ENCODE measurements at regions not wholly inside any gene's neighbourhood (a gene's known extent, or its start where the extent isn't known, plus 50 kb on each side); places are given as distances from the start of the nearest gene placed in this dataset.

DNA sequence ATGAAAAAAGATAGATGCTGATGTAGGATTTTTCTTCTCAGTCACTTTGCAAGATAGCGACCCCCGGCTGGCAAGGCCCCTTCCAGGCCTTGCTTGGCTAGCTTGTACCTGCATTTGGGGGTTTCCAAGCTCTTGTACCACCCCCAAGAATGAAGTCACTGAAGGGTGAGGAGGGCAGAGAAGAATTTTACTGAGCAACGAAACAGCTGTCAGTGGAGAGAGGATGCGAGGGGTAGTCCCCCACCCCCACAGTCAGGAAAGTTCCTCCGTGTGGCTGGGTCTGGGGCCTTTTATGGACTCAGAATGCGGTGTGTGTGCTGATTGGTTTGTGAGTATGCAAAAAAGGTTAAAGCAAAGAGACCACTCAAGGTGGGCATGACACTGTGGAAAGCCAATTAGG lies 382.0 kb downstream of the GPD2 start:
- H3K4me1 ChIP-seq (ENCODE audit: control insufficient read depth, insufficient read depth, low read length): no peaks in the 10 kb centered on the region
- in situ Hi-C loops (cut with HindIII; ENCODE audit: low pct_unique_long_range_greater_than_20kb, low sequenced_read_pairs): no loop called here
- DNase-seq (ENCODE audit: low read depth, low spot score) (no peak), ATAC-seq (no peak)
- no peak overlapping the region for H3K27ac ChIP-seq (ENCODE audit: low read length)
- TF ChIP-seq POLR2AphosphoS5 (IDR thresholded peaks at IDR 0.05; ENCODE audit: low read depth, low read length) (no peak), TCF7L2 (IDR thresholded peaks at IDR 0.05; ENCODE audit: low read depth, low read length) (no peak), SIN3A (IDR thresholded peaks at IDR 0.05; ENCODE audit: borderline replicate concordance, insufficient read depth, low read depth, low read length) (no peak)
- TF ChIP-seq, protein P1, sequence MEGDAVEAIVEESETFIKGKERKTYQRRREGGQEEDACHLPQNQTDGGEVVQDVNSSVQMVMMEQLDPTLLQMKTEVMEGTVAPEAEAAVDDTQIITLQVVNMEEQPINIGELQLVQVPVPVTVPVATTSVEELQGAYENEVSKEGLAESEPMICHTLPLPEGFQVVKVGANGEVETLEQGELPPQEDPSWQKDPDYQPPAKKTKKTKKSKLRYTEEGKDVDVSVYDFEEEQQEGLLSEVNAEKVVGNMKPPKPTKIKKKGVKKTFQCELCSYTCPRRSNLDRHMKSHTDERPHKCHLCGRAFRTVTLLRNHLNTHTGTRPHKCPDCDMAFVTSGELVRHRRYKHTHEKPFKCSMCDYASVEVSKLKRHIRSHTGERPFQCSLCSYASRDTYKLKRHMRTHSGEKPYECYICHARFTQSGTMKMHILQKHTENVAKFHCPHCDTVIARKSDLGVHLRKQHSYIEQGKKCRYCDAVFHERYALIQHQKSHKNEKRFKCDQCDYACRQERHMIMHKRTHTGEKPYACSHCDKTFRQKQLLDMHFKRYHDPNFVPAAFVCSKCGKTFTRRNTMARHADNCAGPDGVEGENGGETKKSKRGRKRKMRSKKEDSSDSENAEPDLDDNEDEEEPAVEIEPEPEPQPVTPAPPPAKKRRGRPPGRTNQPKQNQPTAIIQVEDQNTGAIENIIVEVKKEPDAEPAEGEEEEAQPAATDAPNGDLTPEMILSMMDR (IDR thresholded peaks at IDR 0.05): no peak
- TF ChIP-seq, protein P2, sequence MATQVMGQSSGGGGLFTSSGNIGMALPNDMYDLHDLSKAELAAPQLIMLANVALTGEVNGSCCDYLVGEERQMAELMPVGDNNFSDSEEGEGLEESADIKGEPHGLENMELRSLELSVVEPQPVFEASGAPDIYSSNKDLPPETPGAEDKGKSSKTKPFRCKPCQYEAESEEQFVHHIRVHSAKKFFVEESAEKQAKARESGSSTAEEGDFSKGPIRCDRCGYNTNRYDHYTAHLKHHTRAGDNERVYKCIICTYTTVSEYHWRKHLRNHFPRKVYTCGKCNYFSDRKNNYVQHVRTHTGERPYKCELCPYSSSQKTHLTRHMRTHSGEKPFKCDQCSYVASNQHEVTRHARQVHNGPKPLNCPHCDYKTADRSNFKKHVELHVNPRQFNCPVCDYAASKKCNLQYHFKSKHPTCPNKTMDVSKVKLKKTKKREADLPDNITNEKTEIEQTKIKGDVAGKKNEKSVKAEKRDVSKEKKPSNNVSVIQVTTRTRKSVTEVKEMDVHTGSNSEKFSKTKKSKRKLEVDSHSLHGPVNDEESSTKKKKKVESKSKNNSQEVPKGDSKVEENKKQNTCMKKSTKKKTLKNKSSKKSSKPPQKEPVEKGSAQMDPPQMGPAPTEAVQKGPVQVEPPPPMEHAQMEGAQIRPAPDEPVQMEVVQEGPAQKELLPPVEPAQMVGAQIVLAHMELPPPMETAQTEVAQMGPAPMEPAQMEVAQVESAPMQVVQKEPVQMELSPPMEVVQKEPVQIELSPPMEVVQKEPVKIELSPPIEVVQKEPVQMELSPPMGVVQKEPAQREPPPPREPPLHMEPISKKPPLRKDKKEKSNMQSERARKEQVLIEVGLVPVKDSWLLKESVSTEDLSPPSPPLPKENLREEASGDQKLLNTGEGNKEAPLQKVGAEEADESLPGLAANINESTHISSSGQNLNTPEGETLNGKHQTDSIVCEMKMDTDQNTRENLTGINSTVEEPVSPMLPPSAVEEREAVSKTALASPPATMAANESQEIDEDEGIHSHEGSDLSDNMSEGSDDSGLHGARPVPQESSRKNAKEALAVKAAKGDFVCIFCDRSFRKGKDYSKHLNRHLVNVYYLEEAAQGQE (IDR thresholded peaks at IDR 0.05; ENCODE audit: insufficient read depth in 1 of 2, low read depth in 2 of 2, low read length in 1 of 2): no peak
- no peaks in the 10 kb centered on the region for H3K27me3 ChIP-seq (ENCODE audit: control insufficient read depth, insufficient read depth, low read length)
- no peaks in the 10 kb centered on the region for H3K9me3 ChIP-seq (ENCODE audit: control insufficient read depth, insufficient read depth, low read depth, low read length)
- no peak overlapping the region for H3K4me3 ChIP-seq (ENCODE audit: low read depth in 2 of 2, low read length in 2 of 2)
- POLR2A ChIA-PET: no interaction called here
- intact Hi-C loops (cut with micrococcal nuclease; ENCODE audit: unreplicated experiment): no loop called here
- CTCF ChIA-PET: no interaction called here
- H3K36me3 ChIP-seq (ENCODE audit: control insufficient read depth, insufficient read depth, low read length): no peaks in the 10 kb centered on the region
- no TSS peak for BruUV-seq (replicated peaks)

DNA sequence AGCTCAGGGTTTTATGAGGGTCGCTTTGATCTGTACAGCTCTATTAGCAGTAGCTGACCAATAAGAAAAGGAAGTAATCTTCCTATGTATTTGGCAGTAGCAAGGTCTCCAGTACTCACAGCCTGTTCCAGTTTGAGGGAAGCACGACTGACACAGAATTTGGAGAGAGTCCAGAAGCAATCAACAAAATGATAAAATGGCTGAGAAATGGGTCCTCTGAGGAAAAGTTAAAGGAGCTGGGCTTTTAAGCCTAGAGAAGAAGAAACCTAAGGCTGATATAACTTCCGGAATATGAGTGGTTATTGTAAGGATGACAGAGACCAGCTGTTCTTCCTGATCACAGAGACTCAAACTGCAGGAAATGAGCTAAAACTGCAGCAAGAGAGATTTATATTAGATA lies 382.8 kb downstream of the GPD2 start:
- no TSS peak for BruUV-seq (replicated peaks)
- H3K9me3 ChIP-seq (ENCODE audit: control insufficient read depth, insufficient read depth, low read depth, low read length): no peaks in the 10 kb centered on the region
- ChIA-PET POLR2A (no interaction called here), CTCF (no interaction called here)
- H3K27ac ChIP-seq (ENCODE audit: low read length): no peak overlapping the region
- H3K4me1 ChIP-seq (ENCODE audit: control insufficient read depth, insufficient read depth, low read length): no peaks in the 10 kb centered on the region
- in situ Hi-C loops (cut with HindIII; ENCODE audit: low pct_unique_long_range_greater_than_20kb, low sequenced_read_pairs) (no loop called here), intact Hi-C loops (cut with micrococcal nuclease; ENCODE audit: unreplicated experiment) (no loop called here)
- H3K36me3 ChIP-seq (ENCODE audit: control insufficient read depth, insufficient read depth, low read length): no peaks in the 10 kb centered on the region
- ATAC-seq (no peak), DNase-seq (ENCODE audit: low read depth, low spot score) (no peak)
- H3K27me3 ChIP-seq (ENCODE audit: control insufficient read depth, insufficient read depth, low read length): no peaks in the 10 kb centered on the region
- no peak for TF ChIP-seq TCF7L2 (IDR thresholded peaks at IDR 0.05; ENCODE audit: low read depth, low read length)
- TF ChIP-seq, protein P1 (IDR thresholded peaks at IDR 0.05): no peak
- no peak overlapping the region for H3K4me3 ChIP-seq (ENCODE audit: low read depth in 2 of 2, low read length in 2 of 2)
